Pancreas (tissue), 10 donors: ENCODE measurements at regions not wholly inside any gene's neighbourhood (a gene's known extent, or its start where the extent isn't known, plus 50 kb on each side); places are given as distances from the start of the nearest gene placed in this dataset.

ENCODE experiments used
- ATAC-seq, 4 donors: fragments of 200-7000 bp; cut with Tn5 transposase; one replicate each; pipeline versions ENCODE4 v1.8.0 to v1.9.1; 2020; ENCODE audit warnings: mild to moderate bottlenecking in 4 of 4, moderate library complexity in 4 of 4
- DNase-seq, 6 donors: peaks; one replicate each; pipeline ENCODE4 v3.0.0-alpha.2; 2020
- FAIRE-seq: peaks from 2 replicates; lab custom pipeline; 2012; peaks lifted over from hg19 to GRCh38; lab: Jason Lieb, UNC
- H3K27ac ChIP-seq, 4 donors: fragments of 200-600 bp; sonication (generic); 1 replicate in 3 of 4; 2 replicates in 1 of 4; pipeline versions ENCODE4 v1.5.0 to v1.8.0; 2020
- H3K27me3 ChIP-seq, 4 donors: fragments of 200-600 bp; one replicate each; pipeline ENCODE4 v1.8.0; 2021
- H3K36me3 ChIP-seq, 3 donors: fragments of 200-600 bp; sonication (generic) in 1 of 3; one replicate each; pipeline versions ENCODE4 v1.5.0 to v1.8.0; 2020 to 2021
- H3K4me1 ChIP-seq, 3 donors: fragments of 200-600 bp; one replicate each; pipeline ENCODE4 v1.8.0; 2021
- H3K4me3 ChIP-seq, 4 donors: fragments of 200-600 bp; sonication (generic) in 2 of 4; one replicate each; pipeline versions ENCODE4 v1.5.0 to v1.8.0; 2020 to 2021
- H3K9me3 ChIP-seq, 4 donors: fragments of 200-600 bp; one replicate each; pipeline ENCODE4 v1.8.0; 2021
- CTCF ChIP-seq, 4 donors: fragments of 200-600 bp; sonication (generic) in 3 of 4; IDR thresholded peaks; one replicate each; pipeline versions ENCODE4 v1.5.0 to v1.8.0; 2021; ENCODE audit warnings: antibody characterized with exemption in 4 of 4
- WGBS, 2 donors: extraction: QIAGEN DNeasy Blood & Tissue Kit; methylation state at CpG; one replicate each; pipeline ENCODE4 v1.1.7; 2013; 5-methylcytosine and 5-hydroxymethylcytosine counted together
- intact Hi-C, 3 donors: fragments of 100-400 bp; cut with DNase I; formaldehyde crosslinking; loops; one replicate each; pipeline versions ENCODE4 v1.11.1 to v1.14.2; 2022
- donor health status: healthy with polysubstance abuse.
- donor health status: DM: no; HTN: no; CAD: no; lungs with moderate emphysema.
- donor health status: DM: no; HTN: no; CAD: no.
- donor health status: control.
- donor health status: control.
- donor health status: Bipolar disorder and iron deficiency.
- donor health status: DM: yes; HTN: yes; CAD: no.
- donor health status: DM: no; HTN: no; CAD: no.
- donor health status: DM: no; HTN: no; CAD: no.
- donor health status: DM: yes; HTN: yes; CAD: no.

- Histone ChIP-seq H3K27ac (no peak overlapping the region), H3K4me3 (no peak overlapping the region), H3K9me3 (no peaks in the 10 kb centered on the region), H3K27me3 (no peaks in the 10 kb centered on the region), H3K36me3 (no peaks in the 10 kb centered on the region), H3K4me1 (no peaks in the 10 kb centered on the region)
- DNase-seq (no peak), ATAC-seq (no peak), FAIRE-seq (no peak)
- 51 to 58% methylated on average over 5 of the region's 5 CpGs for WGBS, 2 donors
- intact Hi-C loops, result no loop called here
- TF ChIP-seq CTCF (IDR thresholded peaks at IDR 0.05), result no peak
Measured at GRCh38 chr16:13425836-13426235, 494.1 kb upstream of the ERCC4 start.

DNA sequence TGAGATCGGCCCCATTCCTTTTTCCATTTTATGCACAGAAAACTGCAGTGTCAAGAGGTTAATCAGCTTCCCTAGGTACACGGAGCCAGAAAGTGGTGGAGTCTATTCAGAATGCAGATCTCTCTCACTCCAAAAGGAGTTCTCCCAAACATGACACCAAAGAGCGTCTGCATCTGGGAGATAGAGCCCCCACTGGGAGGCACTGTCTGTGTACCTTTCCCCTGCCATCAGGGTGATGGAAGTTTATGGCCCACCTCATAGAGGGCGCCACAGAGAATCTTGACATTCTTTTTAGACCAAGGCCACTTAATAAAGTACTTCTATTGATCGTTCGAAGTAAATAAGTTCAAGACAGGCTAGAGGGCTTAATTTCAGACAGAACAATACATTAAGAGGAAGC is 493.7 kb upstream of the ERCC4 start:
- FAIRE-seq (no peak), DNase-seq (no peak), ATAC-seq (no peak)
- Histone ChIP-seq H3K4me1 (no peaks in the 10 kb centered on the region), H3K27ac (no peak overlapping the region), H3K36me3 (no peaks in the 10 kb centered on the region), H3K27me3 (no peaks in the 10 kb centered on the region), H3K9me3 (no peaks in the 10 kb centered on the region), H3K4me3 (no peak overlapping the region)
- WGBS, 2 donors, result 51 to 58% methylated on average over 6 of the region's 6 CpGs
- TF ChIP-seq CTCF (IDR thresholded peaks at IDR 0.05), result no peak
- intact Hi-C loops, result no loop called here

GRCh38 chr16:13426736-13427135 is 493.2 kb upstream of the ERCC4 start:
- Histone ChIP-seq H3K27me3 (no peaks in the 10 kb centered on the region), H3K9me3 (no peaks in the 10 kb centered on the region), H3K4me3 (no peak overlapping the region), H3K27ac (no peak overlapping the region), H3K4me1 (no peaks in the 10 kb centered on the region), H3K36me3 (no peaks in the 10 kb centered on the region)
- no peak for DNase-seq
- intact Hi-C loops, result no loop called here
- FAIRE-seq, result no peak
- TF ChIP-seq CTCF (IDR thresholded peaks at IDR 0.05), result no peak
- ATAC-seq, result no peak
- WGBS, 2 donors, result 80 to 88% methylated on average over 4 of the region's 4 CpGs

GRCh38 chr16:13427943-13428342 is 492.0 kb upstream of the ERCC4 start:
- DNase-seq (no peak), FAIRE-seq (no peak), ATAC-seq (no peak)
- no peak overlapping the region for H3K27ac ChIP-seq
- no peaks in the 10 kb centered on the region for H3K9me3 ChIP-seq
- no peaks in the 10 kb centered on the region for H3K4me1 ChIP-seq
- WGBS, 2 donors, result 56% methylated on average over 3 of the region's 3 CpGs
- H3K36me3 ChIP-seq, result no peaks in the 10 kb centered on the region
- no peaks in the 10 kb centered on the region for H3K27me3 ChIP-seq
- no peak for TF ChIP-seq CTCF (IDR thresholded peaks at IDR 0.05)
- H3K4me3 ChIP-seq, result no peak overlapping the region
- intact Hi-C loops, result no loop called here

DNA sequence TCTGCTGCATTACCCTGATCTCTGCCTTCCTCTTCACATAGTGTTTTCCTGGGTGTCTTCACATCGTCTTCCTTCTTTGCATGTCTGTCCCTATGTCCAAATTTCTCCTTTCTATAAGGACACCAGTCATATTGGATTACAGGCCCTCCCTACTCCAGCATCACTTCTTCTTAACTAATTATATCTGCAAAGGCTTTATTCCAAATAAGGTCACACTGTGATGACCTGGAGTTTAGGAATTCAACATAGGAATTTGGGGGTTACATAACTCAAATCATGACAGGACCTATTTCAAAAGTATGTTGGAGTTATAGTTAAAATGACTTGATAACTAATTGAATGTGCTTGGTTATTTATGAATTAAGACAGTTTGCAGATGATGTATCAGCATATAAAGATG is 490.5 kb upstream of the ERCC4 start:
- 35 to 62% methylated on average over 1 of the region's 1 CpG for WGBS, 2 donors

More for the DNA sequence above, 490.5 kb upstream of the ERCC4 start:
- no peak for ATAC-seq
- no peak for DNase-seq
- no peak for TF ChIP-seq CTCF (IDR thresholded peaks at IDR 0.05)
- FAIRE-seq, result no peak
- Histone ChIP-seq H3K27ac (no peak overlapping the region), H3K27me3 (no peaks in the 10 kb centered on the region), H3K4me1 (no peaks in the 10 kb centered on the region), H3K36me3 (no peaks in the 10 kb centered on the region), H3K4me3 (no peak overlapping the region), H3K9me3 (no peaks in the 10 kb centered on the region)
- intact Hi-C loops, result no loop called here
